H9 (cell line): ENCODE measurements at regions not wholly inside any gene's neighbourhood (a gene's known extent, or its start where the extent isn't known, plus 50 kb on each side); places are given as distances from the start of the nearest gene placed in this dataset.

ENCODE experiments used
- DNase-seq: peaks from one replicate; pipeline ENCODE4 v3.0.0-alpha.2; 2017
- H2AFZ ChIP-seq: one replicate; pipeline ENCODE4 v1.6.1; 2013; ENCODE audit warnings: mild to moderate bottlenecking, low read length, control low read depth, moderate library complexity
- H2AK5ac ChIP-seq: 2 replicates; pipeline ENCODE4 v1.6.1; 2013; ENCODE audit warnings: low read length, control low read depth, mixed read lengths; ENCODE audit not compliant: insufficient read length
- H2BK120ac ChIP-seq: one replicate; pipeline ENCODE4 v1.6.1; 2013; ENCODE audit warnings: low read depth, mild to moderate bottlenecking, low read length, control low read depth, inconsistent platforms; ENCODE audit not compliant: poor library complexity, severe bottlenecking
- H2BK12ac ChIP-seq: 2 replicates; pipeline ENCODE4 v1.6.1; 2013; ENCODE audit warnings: low read length, control low read depth, mixed read lengths, low read depth; ENCODE audit not compliant: insufficient read length
- H2BK15ac ChIP-seq: 2 replicates; pipeline ENCODE4 v1.6.1; 2013; ENCODE audit warnings: low read depth, low read length, control low read depth
- H2BK20ac ChIP-seq: one replicate; pipeline ENCODE4 v1.6.1; 2013; ENCODE audit warnings: low read depth, mild to moderate bottlenecking, low read length, control low read depth, inconsistent platforms; ENCODE audit not compliant: poor library complexity, severe bottlenecking
- H2BK5ac ChIP-seq: 2 replicates; pipeline ENCODE4 v1.6.1; 2013; ENCODE audit warnings: low read length, control low read depth, mixed read lengths; ENCODE audit not compliant: insufficient read length
- H3K14ac ChIP-seq: 2 replicates; pipeline ENCODE4 v1.6.1; 2013; ENCODE audit warnings: low read length, control low read depth; ENCODE audit not compliant: insufficient read depth
- H3K18ac ChIP-seq: 2 replicates; pipeline ENCODE4 v1.6.1; 2013; ENCODE audit warnings: low read depth, mild to moderate bottlenecking, mixed read lengths, low read length, control low read depth; ENCODE audit not compliant: insufficient read length
- H3K23ac ChIP-seq: 2 replicates; pipeline ENCODE4 v1.6.1; 2013; ENCODE audit warnings: low read length, control low read depth, mixed read lengths, low read depth; ENCODE audit not compliant: insufficient read length
- H3K23me2 ChIP-seq: 2 replicates; pipeline ENCODE4 v1.6.1; 2013; ENCODE audit warnings: low read depth, mild to moderate bottlenecking, mixed read lengths, low read length, control low read depth; ENCODE audit not compliant: insufficient read length, poor library complexity, severe bottlenecking
- H3K27ac ChIP-seq: 2 replicates; pipeline ENCODE4 v1.5.1; 2013; ENCODE audit warnings: low read length, control low read depth, mixed read lengths, low read depth; ENCODE audit not compliant: insufficient read length
- H3K27me3 ChIP-seq: 2 replicates; pipeline ENCODE4 v1.6.1; 2013; ENCODE audit warnings: low read length, control low read depth, inconsistent platforms; ENCODE audit not compliant: insufficient read depth
- H3K4ac ChIP-seq: 2 replicates; pipeline ENCODE4 v1.6.1; 2013; ENCODE audit warnings: low read depth, mild to moderate bottlenecking, control low read depth, inconsistent platforms, low read length, moderate library complexity
- H3K4me1 ChIP-seq: 2 replicates; pipeline ENCODE4 v1.6.1; 2013; ENCODE audit warnings: low read length, control low read depth, inconsistent platforms; ENCODE audit not compliant: insufficient read depth
- H3K4me2 ChIP-seq: 2 replicates; pipeline ENCODE4 v1.6.1; 2013; ENCODE audit warnings: low read length, control low read depth, mixed read lengths; ENCODE audit not compliant: insufficient read length, insufficient read depth
- H3K56ac ChIP-seq: 2 replicates; pipeline ENCODE4 v1.6.1; 2013; ENCODE audit warnings: low read depth, mild to moderate bottlenecking, mixed read lengths, low read length, control low read depth; ENCODE audit not compliant: insufficient read length
- H3K79me1 ChIP-seq: 2 replicates; pipeline ENCODE4 v1.6.1; 2013; ENCODE audit warnings: low read depth, mild to moderate bottlenecking, moderate library complexity, low read length, control low read depth, inconsistent platforms; ENCODE audit not compliant: insufficient read depth, poor library complexity, severe bottlenecking
- H3K79me2 ChIP-seq: 2 replicates; pipeline ENCODE4 v1.6.1; 2013; ENCODE audit warnings: low read length, control low read depth, inconsistent platforms; ENCODE audit not compliant: insufficient read depth
- H3K9ac ChIP-seq: 2 replicates; pipeline ENCODE4 v1.6.1; 2013; ENCODE audit warnings: low read length, control low read depth, mixed read lengths; ENCODE audit not compliant: insufficient read length; ENCODE audit errors: extremely low read depth
- H3K9me3 ChIP-seq: one replicate; pipeline ENCODE4 v1.6.1; 2013; ENCODE audit warnings: low read depth, low read length, inconsistent platforms; ENCODE audit not compliant: control insufficient read depth
- H3T11ph ChIP-seq: one replicate; pipeline ENCODE4 v1.6.1; 2013; ENCODE audit warnings: mild to moderate bottlenecking, low read length, control low read depth, inconsistent platforms
- H4K20me1 ChIP-seq: one replicate; pipeline ENCODE4 v1.6.1; 2013; ENCODE audit not compliant: control insufficient read depth, insufficient read length, insufficient read depth
- H4K5ac ChIP-seq: 2 replicates; pipeline ENCODE4 v1.6.1; 2013; ENCODE audit warnings: low read depth, mild to moderate bottlenecking, mixed read lengths, low read length, control low read depth; ENCODE audit not compliant: insufficient read length
- H4K8ac ChIP-seq: replicated peaks from 2 replicates; pipeline ENCODE4 v1.6.1; 2013; ENCODE audit warnings: low read length, control low read depth, mixed read lengths, low read depth; ENCODE audit not compliant: insufficient read length
- H4K91ac ChIP-seq: 2 replicates; pipeline ENCODE4 v1.6.1; 2013; ENCODE audit warnings: low read depth, mild to moderate bottlenecking, moderate library complexity, mixed read lengths, low read length, control low read depth; ENCODE audit not compliant: insufficient read length
- H3K27ac Mint-ChIP-seq, 3 experiments: 2 replicates in 2 of 3; 3 replicates in 1 of 3; pipeline ENCODE4 v1.8.0; 2020 to 2021; ENCODE audit warnings: mixed read lengths in 3 of 3, mild to moderate bottlenecking in 1 of 3, moderate library complexity in 1 of 3
- H3K27me3 Mint-ChIP-seq: 2 replicates; pipeline ENCODE4 v1.8.0; 2021; ENCODE audit warnings: low read depth, mild to moderate bottlenecking, moderate library complexity, mixed read lengths
- H3K36me3 Mint-ChIP-seq, 3 experiments: 2 replicates in 2 of 3; 3 replicates in 1 of 3; pipeline ENCODE4 v1.8.0; 2020 to 2021; ENCODE audit warnings: low read depth in 3 of 3, mixed read lengths in 3 of 3; ENCODE audit not compliant: insufficient read depth in 1 of 3
- H3K4me1 Mint-ChIP-seq, 2 experiments: 2 replicates each; pipeline ENCODE4 v1.8.0; 2020; ENCODE audit warnings: mixed read lengths in 2 of 2
- H3K4me3 Mint-ChIP-seq, 2 experiments: 2 replicates in 1 of 2; 3 replicates in 1 of 2; pipeline ENCODE4 v1.8.0; 2020 to 2021; ENCODE audit warnings: mild to moderate bottlenecking in 2 of 2, mixed read lengths in 2 of 2, moderate library complexity in 1 of 2
- H3K9me3 Mint-ChIP-seq, 2 experiments: 2 replicates in 1 of 2; 3 replicates in 1 of 2; pipeline ENCODE4 v1.8.0; 2020; ENCODE audit warnings: mild to moderate bottlenecking in 2 of 2, mixed read lengths in 2 of 2, moderate library complexity in 1 of 2
- WGBS: extraction: QIAGEN DNeasy Blood & Tissue Kit; methylation state at CpG from one replicate; pipeline ENCODE4 v1.1.7; 2013; ENCODE audit warnings: missing lambda C conversion rate, low lambda C conversion rate, mixed read lengths; ENCODE audit not compliant: insufficient read length; ENCODE audit errors: extremely low coverage; 5-methylcytosine and 5-hydroxymethylcytosine counted together
- TF ChIP-seq, protein P1 (sequence below): fragments of 200-600 bp; sonication (generic); conservative IDR thresholded peaks from 3 replicates; pipeline ENCODE4 v1.8.0; 2021; ENCODE audit warnings: antibody characterized with exemption, mild to moderate bottlenecking

DNA sequence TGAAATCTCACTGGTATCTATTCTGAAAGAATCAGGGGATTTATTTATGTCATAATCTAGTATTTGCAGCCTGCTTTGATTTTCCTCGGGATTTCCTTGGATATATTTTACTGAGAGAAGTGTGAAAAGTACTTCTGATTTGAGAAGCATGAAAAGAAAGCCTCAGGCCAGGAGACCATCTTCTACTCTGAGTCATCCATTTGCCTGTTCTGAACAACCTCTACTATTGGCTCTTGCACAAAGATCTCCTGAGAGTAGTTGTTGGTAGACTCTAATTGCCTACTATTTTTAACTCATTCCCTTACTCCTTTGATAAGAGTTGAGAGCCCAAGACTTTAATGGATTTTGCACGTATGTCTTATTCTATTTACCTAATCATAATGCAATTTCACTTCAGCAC is 318.9 kb downstream of the BCHE start:
- H4K91ac ChIP-seq, result no peak overlapping the region
- H2BK120ac ChIP-seq, result no peak overlapping the region
- no peak overlapping the region for H2BK12ac ChIP-seq
- H3K9me3 ChIP-seq, result no peaks in the 10 kb centered on the region
- H3K4me2 ChIP-seq, result no peak overlapping the region
- no peak overlapping the region for H3K4ac ChIP-seq
- no peaks in the 10 kb centered on the region for H3K27me3 ChIP-seq
- Mint-ChIP-seq H3K27me3 (no peaks in the 10 kb centered on the region), H3K4me1 (no peaks in the 10 kb centered on the region), H3K27ac (no peak overlapping the region), H3K4me3 (no peak overlapping the region), H3K36me3 (no peaks in the 10 kb centered on the region), H3K9me3 (no peaks in the 10 kb centered on the region)
- no peak overlapping the region for H3K27ac ChIP-seq
- no peak overlapping the region for H2AFZ ChIP-seq
- no CpG with 5 or more reads among the region's 2 CpGs for WGBS
- H4K8ac ChIP-seq, result no peak overlapping the region
- no peak overlapping the region for H3K9ac ChIP-seq
- H3K18ac ChIP-seq, result no peak overlapping the region
- no peak overlapping the region for H3K14ac ChIP-seq
- no peaks in the 10 kb centered on the region for H4K20me1 ChIP-seq
- H3K79me2 ChIP-seq, result no peaks in the 10 kb centered on the region
- H3K23me2 ChIP-seq, result no peaks in the 10 kb centered on the region
- no peak overlapping the region for H4K5ac ChIP-seq
- no peaks in the 10 kb centered on the region for H3K4me1 ChIP-seq
- H2AK5ac ChIP-seq, result no peak overlapping the region
- TF ChIP-seq, protein P1, sequence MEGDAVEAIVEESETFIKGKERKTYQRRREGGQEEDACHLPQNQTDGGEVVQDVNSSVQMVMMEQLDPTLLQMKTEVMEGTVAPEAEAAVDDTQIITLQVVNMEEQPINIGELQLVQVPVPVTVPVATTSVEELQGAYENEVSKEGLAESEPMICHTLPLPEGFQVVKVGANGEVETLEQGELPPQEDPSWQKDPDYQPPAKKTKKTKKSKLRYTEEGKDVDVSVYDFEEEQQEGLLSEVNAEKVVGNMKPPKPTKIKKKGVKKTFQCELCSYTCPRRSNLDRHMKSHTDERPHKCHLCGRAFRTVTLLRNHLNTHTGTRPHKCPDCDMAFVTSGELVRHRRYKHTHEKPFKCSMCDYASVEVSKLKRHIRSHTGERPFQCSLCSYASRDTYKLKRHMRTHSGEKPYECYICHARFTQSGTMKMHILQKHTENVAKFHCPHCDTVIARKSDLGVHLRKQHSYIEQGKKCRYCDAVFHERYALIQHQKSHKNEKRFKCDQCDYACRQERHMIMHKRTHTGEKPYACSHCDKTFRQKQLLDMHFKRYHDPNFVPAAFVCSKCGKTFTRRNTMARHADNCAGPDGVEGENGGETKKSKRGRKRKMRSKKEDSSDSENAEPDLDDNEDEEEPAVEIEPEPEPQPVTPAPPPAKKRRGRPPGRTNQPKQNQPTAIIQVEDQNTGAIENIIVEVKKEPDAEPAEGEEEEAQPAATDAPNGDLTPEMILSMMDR, result no peak
- H2BK20ac ChIP-seq, result no peak overlapping the region
- H3K23ac ChIP-seq, result no peak overlapping the region
- H3K79me1 ChIP-seq, result no peaks in the 10 kb centered on the region
- H3K56ac ChIP-seq, result no peak overlapping the region
- H2BK15ac ChIP-seq, result no peak overlapping the region
- no peak for DNase-seq
- no peak overlapping the region for H2BK5ac ChIP-seq
- no peak overlapping the region for H3T11ph ChIP-seq
